GM12878 (cell line): ENCODE measurements at regions not wholly inside any gene's neighbourhood (a gene's known extent, or its start where the extent isn't known, plus 50 kb on each side); places are given as distances from the start of the nearest gene placed in this dataset.
A peak's percentile ranks its signal among the peaks of the same experiment; 100 is the strongest.

ENCODE experiments used
- ATAC-seq: fragments of 200-7000 bp; cut with Tn5 transposase; 3 replicates; pipeline ENCODE4 v1.9.1; 2020; ENCODE audit warnings: mild to moderate bottlenecking, moderate library complexity
- BruUV-seq: library from RNA; stranded (reverse); fragments of 400-500 nt; replicated peaks from 2 replicates; lab custom pipeline; 2021; lab: Mats Ljungman, UMichigan
- CTCF ChIA-PET: fragments of 300-600 bp; sonication (Branson Sonifier 250); formaldehyde crosslinking; extraction: SDS; loops from one replicate; lab custom pipeline; 2021; ENCODE audit warnings: inconsistent platforms; lab: Yijun Ruan, JAX
- POLR2A ChIA-PET: fragments of 350-600 bp; formaldehyde crosslinking; extraction: SDS; loops from one replicate; lab custom pipeline; 2021; ENCODE audit warnings: inconsistent platforms; lab: Charles Lee
- RAD21 ChIA-PET: fragments of 300-600 bp; sonication (Branson Sonifier 250); formaldehyde crosslinking; loops from one replicate; lab custom pipeline; 2023; ENCODE audit warnings: antibody characterized with exemption; ENCODE audit not compliant: unreplicated experiment; lab: Charles Lee
- SMC1A ChIA-PET: fragments of 300-600 bp; sonication (Branson Sonifier 250); formaldehyde crosslinking; loops from one replicate; lab custom pipeline; 2023; ENCODE audit not compliant: unreplicated experiment, uncharacterized antibody; lab: Charles Lee
- DNase-seq: peaks from one replicate; pipeline ENCODE4 v3.0.0-alpha.2; 2011; ENCODE audit warnings: low read depth, low spot score
- FAIRE-seq: peaks from 3 replicates; lab custom pipeline; 2011; peaks lifted over from hg19 to GRCh38; lab: Jason Lieb, UNC
- H2AFZ ChIP-seq: 2 replicates; pipeline ENCODE4 v1.6.0; 2011; ENCODE audit warnings: low read depth, low read length, control low read depth; ENCODE audit not compliant: control insufficient read depth
- H3K27ac ChIP-seq: 2 replicates; pipeline ENCODE4 v1.5.1; 2011; ENCODE audit warnings: control low read depth; ENCODE audit not compliant: control insufficient read depth, insufficient read depth
- H3K27me3 ChIP-seq, 2 experiments: replicated peaks in 1 of 2; 2 replicates each; pipeline versions ENCODE4 v1.6.0 to v1.6.1; 2011; ENCODE audit warnings: low read length in 1 of 2; ENCODE audit not compliant: control insufficient read depth in 2 of 2, insufficient read depth in 2 of 2
- H3K36me3 ChIP-seq, 2 experiments: 2 replicates each; pipeline ENCODE4 v1.5.1; 2011; ENCODE audit warnings: low read length in 1 of 2; ENCODE audit not compliant: control insufficient read depth in 2 of 2, insufficient read depth in 2 of 2
- H3K4me1 ChIP-seq: 2 replicates; pipeline ENCODE4 v1.6.1; 2011; ENCODE audit warnings: mild to moderate bottlenecking, low read length, moderate library complexity, mixed read lengths; ENCODE audit not compliant: control insufficient read depth, insufficient read depth
- H3K4me2 ChIP-seq: 2 replicates; pipeline ENCODE4 v1.6.0; 2011; ENCODE audit warnings: control low read depth; ENCODE audit not compliant: control insufficient read depth, insufficient read depth
- H3K4me3 ChIP-seq: fragments of 200-600 bp; sonication (generic); 2 replicates; pipeline ENCODE4 v1.5.1; 2016
- H3K79me2 ChIP-seq: 2 replicates; pipeline ENCODE4 v1.6.0; 2011; ENCODE audit warnings: low read length; ENCODE audit not compliant: control insufficient read depth, insufficient read depth
- H3K9ac ChIP-seq: 2 replicates; pipeline ENCODE4 v1.8.0; 2011; ENCODE audit warnings: low read length, control low read depth, mixed read lengths; ENCODE audit not compliant: control insufficient read depth, insufficient read depth
- H3K9me3 ChIP-seq: replicated peaks from 3 replicates; pipeline ENCODE4 v1.5.1; 2011; ENCODE audit warnings: mild to moderate bottlenecking, low read length; ENCODE audit not compliant: control insufficient read depth, insufficient read depth
- H4K20me1 ChIP-seq: 2 replicates; pipeline ENCODE4 v1.6.0; 2011; ENCODE audit not compliant: control insufficient read depth, insufficient read depth
- BHLHE40 ChIP-seq, 2 experiments: fragments of 450-650 bp in 1 of 2; IDR thresholded peaks; 2 replicates each; pipeline ENCODE4 v1.6.1; 2011 to 2017; ENCODE audit warnings: low read depth in 2 of 2, borderline replicate concordance in 1 of 2, improper control_type of control experiment in 1 of 2, low read length in 1 of 2, mild to moderate bottlenecking in 1 of 2
- CHD4 ChIP-seq: fragments of 200-600 bp; sonication (generic); IDR thresholded peaks from 2 replicates; pipeline ENCODE4 v1.6.1; 2016; ENCODE audit warnings: mild to moderate bottlenecking
- JUNB ChIP-seq: IDR thresholded peaks from 2 replicates; pipeline ENCODE4 v1.6.1; 2016; ENCODE audit warnings: antibody characterized with exemption, mild to moderate bottlenecking
- WGBS: methylation state at CpG from one replicate; pipeline ENCODE4 v1.1.6; 2016; ENCODE audit warnings: low lambda C conversion rate; ENCODE audit not compliant: insufficient replicate concordance, insufficient coverage; ENCODE audit errors: missing lambda C conversion rate; 5-methylcytosine and 5-hydroxymethylcytosine counted together
- in situ Hi-C: fragments of 300-500 bp; cut with MboI; formaldehyde crosslinking; loops from 9 replicates; pipeline ENCODE4 v1.14.3; 2018; ENCODE audit warnings: mixed read lengths
- intact Hi-C: fragments of 100-400 bp; cut with micrococcal nuclease; formaldehyde crosslinking; loops from one replicate; pipeline ENCODE4 v1.14.2; 2022; ENCODE audit not compliant: unreplicated experiment

DNA sequence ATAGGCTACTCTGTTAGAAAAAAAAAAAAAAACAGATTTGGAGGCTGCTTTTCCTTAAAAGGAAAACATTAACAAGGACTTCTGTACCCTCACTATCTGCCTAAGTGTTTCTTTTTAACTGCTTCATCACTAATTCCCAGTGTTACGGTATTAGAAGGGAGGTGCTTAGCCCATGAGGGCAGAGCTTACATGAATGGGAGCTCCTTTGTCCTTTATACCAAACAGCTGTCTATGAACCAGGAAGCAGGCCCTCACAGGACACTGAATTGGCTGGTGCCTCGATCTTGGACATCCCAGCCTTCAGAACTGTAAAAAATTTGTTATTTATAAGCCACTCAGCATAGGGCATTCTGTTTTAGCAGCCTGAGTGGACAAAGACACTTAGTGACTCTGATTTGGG lies 215.6 kb upstream of the NRSN1 start:
- H3K36me3 ChIP-seq, result no peaks in the 10 kb centered on the region
- no peak overlapping the region for H3K4me2 ChIP-seq
- CTCF ChIA-PET, result no interaction called here
- H4K20me1 ChIP-seq, result no peaks in the 10 kb centered on the region
- 0% methylated on average over 2 of the region's 2 CpGs for WGBS
- RAD21 ChIA-PET, result no interaction called here
- intact Hi-C loops (no loop called here), in situ Hi-C loops (no loop called here)
- TF ChIP-seq BHLHE40 (IDR thresholded peaks at IDR 0.05; ENCODE audit: borderline replicate concordance in 1 of 2, low read depth in 2 of 2, low read length in 1 of 2), result no peak
- FAIRE-seq, result no peak
- H3K27me3 ChIP-seq, result no peaks in the 10 kb centered on the region
- H3K9me3 ChIP-seq, result no peaks in the 10 kb centered on the region
- no peaks in the 10 kb centered on the region for H3K79me2 ChIP-seq
- no TSS peak for BruUV-seq
- no peak overlapping the region for H3K4me3 ChIP-seq
- ATAC-seq, result no peak
- POLR2A ChIA-PET, result no interaction called here
- SMC1A ChIA-PET, result interaction anchor here (0.9 to 1.0 kb wide), 2 partner anchors 18 kb away, joined by 3 read pairs; no protein-coding TSS in a partner anchor
- H3K27ac ChIP-seq, result no peak overlapping the region
- no peak for DNase-seq
- no peak overlapping the region for H3K9ac ChIP-seq
- no peaks in the 10 kb centered on the region for H3K4me1 ChIP-seq
- H2AFZ ChIP-seq, result no peak overlapping the region

DNA sequence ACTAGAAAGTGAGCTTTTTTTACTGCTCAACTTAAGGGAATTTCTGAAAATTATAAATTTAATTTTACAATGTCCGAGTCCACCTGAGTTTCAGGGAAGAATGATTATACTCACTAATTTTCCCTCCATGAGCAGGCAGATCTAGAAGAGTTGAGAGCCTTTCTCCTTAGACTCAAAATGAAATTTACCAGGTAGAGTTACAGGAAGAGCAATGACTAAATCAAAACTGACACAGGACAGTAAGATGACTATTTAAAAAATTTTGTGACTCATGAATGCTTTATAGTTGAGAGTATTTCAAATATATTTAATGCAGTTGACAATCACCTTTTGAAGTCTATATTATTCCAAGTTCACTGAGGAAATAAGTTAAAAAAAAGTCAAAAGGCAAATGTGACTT lies 198.1 kb upstream of the NRSN1 start:
- DNase-seq (no peak), FAIRE-seq (no peak), ATAC-seq (no peak)
- in situ Hi-C loops (no loop called here), intact Hi-C loops (no loop called here)
- Histone ChIP-seq H3K36me3 (no peaks in the 10 kb centered on the region), H4K20me1 (no peaks in the 10 kb centered on the region), H3K9ac (no peak overlapping the region), H3K79me2 (no peaks in the 10 kb centered on the region), H3K4me2 (no peak overlapping the region), H3K27ac (no peak overlapping the region), H3K9me3 (no peaks in the 10 kb centered on the region), H2AFZ (no peak overlapping the region), H3K27me3 (no peaks in the 10 kb centered on the region), H3K4me1 (no peaks in the 10 kb centered on the region), H3K4me3 (no peak overlapping the region)
- BruUV-seq, result no TSS peak
- RAD21 ChIA-PET, result no interaction called here
- CTCF ChIA-PET, result interaction anchor here (1.0 kb wide), 1 partner anchor 11 kb away, joined by 3 read pairs; no protein-coding TSS in a partner anchor
- POLR2A ChIA-PET, result no interaction called here
- SMC1A ChIA-PET, result no interaction called here
- TF ChIP-seq JUNB (peak; percentile 26; the same call in 1 of the 2 replicates), CHD4 (no peak)
- WGBS, result 5% methylated on average over 1 of the region's 1 CpG
